ENCODE measurements at regions not wholly inside any gene's neighbourhood (a gene's known extent, or its start where the extent isn't known, plus 50 kb on each side); places are given as distances from the start of the nearest gene placed in this dataset.
"Not testable (repeated sequence)": the region's sequence is repeated elsewhere in the genome, so short reads cannot be mapped to it uniquely, and the experiment has no call there.

GRCh38 chr1:197985351-197985750 is 68.2 kb downstream of the LHX9 start:
- no peak for DNase-seq

GRCh38 chr1:197986817-197987216 is 69.6 kb downstream of the LHX9 start:
- DNase-seq: no peak

GRCh38 chr1:197987294-197987693 is 70.1 kb downstream of the LHX9 start:
- no peak for DNase-seq

GRCh38 chr1:197988581-197988980 is 71.4 kb downstream of the LHX9 start:
- DNase-seq: not testable (repeated sequence)

- DNase-seq: no peak
These were observed 71.9 kb downstream of the LHX9 start for GRCh38 chr1:197989058-197989457.

GRCh38 chr1:197991594-197991993 is 74.4 kb downstream of the LHX9 start:
- no peak for DNase-seq

- no peak for DNase-seq
These were observed 77.8 kb downstream of the LHX9 start for GRCh38 chr1:197994907-197995407.

- DNase-seq: no peak
These were observed 78.5 kb downstream of the LHX9 start for GRCh38 chr1:197995408-197996258.

- not testable (repeated sequence) for DNase-seq
These were observed 79.0 kb downstream of the LHX9 start for GRCh38 chr1:197996259-197996512.

- no peak for DNase-seq
These were observed 80.9 kb downstream of the LHX9 start for GRCh38 chr1:197998110-197998509.

GRCh38 chr1:198001776-198002408 is 84.7 kb downstream of the LHX9 start:
- DNase-seq: no peak

GRCh38 chr1:198003468-198003867 is 86.3 kb downstream of the LHX9 start:
- no peak for DNase-seq

GRCh38 chr1:198007011-198007410 is 89.8 kb downstream of the LHX9 start:
- DNase-seq: no peak

GRCh38 chr1:198007687-198008607 is 90.8 kb downstream of the LHX9 start:
- no peak for DNase-seq

GRCh38 chr1:198014355-198014754 is 97.2 kb downstream of the LHX9 start:
- DNase-seq: no peak

- peak; percentile 74 for DNase-seq
These were observed 98.1 kb downstream of the LHX9 start for GRCh38 chr1:198015309-198015708.

- peak; percentile 71 for DNase-seq
These were observed 101.4 kb downstream of the LHX9 start for GRCh38 chr1:198018529-198018928.

GRCh38 chr1:198019126-198019525 is 102.0 kb downstream of the LHX9 start:
- no peak for DNase-seq

GRCh38 chr1:198024336-198024735 is 107.2 kb downstream of the LHX9 start:
- DNase-seq: no peak

- peak; percentile 77 for DNase-seq
These were observed 107.6 kb downstream of the LHX9 start for GRCh38 chr1:198024782-198025181.

GRCh38 chr1:198030682-198031081 is 113.5 kb downstream of the LHX9 start:
- no peak for DNase-seq

GRCh38 chr1:198031086-198031485 is 113.9 kb downstream of the LHX9 start:
- no peak for DNase-seq

- no peak for DNase-seq
These were observed 115.5 kb downstream of the LHX9 start for GRCh38 chr1:198032668-198033067.
